GM23248 (cell line): ENCODE measurements at regions not wholly inside any gene's neighbourhood (a gene's known extent, or its start where the extent isn't known, plus 50 kb on each side); places are given as distances from the start of the nearest gene placed in this dataset.

Experiments
- DNase-seq: peaks from one replicate; pipeline ENCODE4 v3.0.0-alpha.2; 2015
- H2AFZ ChIP-seq: fragments of 200-600 bp; sonication (generic); 2 replicates; pipeline ENCODE4 v1.6.1; 2016; ENCODE audit warnings: antibody characterized with exemption
- H3F3A ChIP-seq: fragments of 200-600 bp; sonication (generic); 2 replicates; pipeline ENCODE4 v1.6.1; 2016; ENCODE audit warnings: mild to moderate bottlenecking, antibody characterized with exemption, mixed run types; ENCODE audit not compliant: insufficient read depth
- H3K27ac ChIP-seq: fragments of 200-600 bp; sonication (generic); 2 replicates; pipeline ENCODE4 v1.5.1; 2016; ENCODE audit warnings: mild to moderate bottlenecking
- H3K27me3 ChIP-seq: fragments of 200-600 bp; sonication (generic); replicated peaks from 2 replicates; pipeline ENCODE4 v1.6.1; 2016; ENCODE audit warnings: mild to moderate bottlenecking; ENCODE audit not compliant: insufficient read depth
- H3K36me3 ChIP-seq: fragments of 200-600 bp; sonication (generic); 2 replicates; pipeline ENCODE4 v1.6.1; 2016; ENCODE audit warnings: low read depth, mild to moderate bottlenecking
- H3K4me1 ChIP-seq: fragments of 200-600 bp; sonication (generic); 2 replicates; pipeline ENCODE4 v1.6.1; 2016; ENCODE audit warnings: mild to moderate bottlenecking; ENCODE audit not compliant: insufficient read depth
- H3K4me2 ChIP-seq: fragments of 200-600 bp; sonication (generic); one replicate; pipeline ENCODE4 v1.6.1; 2016; ENCODE audit warnings: mild to moderate bottlenecking; ENCODE audit not compliant: unreplicated experiment
- H3K4me3 ChIP-seq: fragments of 200-600 bp; sonication (generic); 2 replicates; pipeline ENCODE4 v1.5.1; 2016; ENCODE audit warnings: mild to moderate bottlenecking
- H3K79me2 ChIP-seq: fragments of 200-600 bp; sonication (generic); 2 replicates; pipeline ENCODE4 v1.6.1; 2016; ENCODE audit warnings: mild to moderate bottlenecking; ENCODE audit not compliant: insufficient read depth
- H3K9ac ChIP-seq: fragments of 200-600 bp; sonication (generic); 2 replicates; pipeline ENCODE4 v1.6.1; 2016; ENCODE audit warnings: mild to moderate bottlenecking
- H3K9me2 ChIP-seq: fragments of 200-600 bp; sonication (generic); 2 replicates; pipeline ENCODE4 v1.6.1; 2016; ENCODE audit warnings: mixed run types, mild to moderate bottlenecking, moderate library complexity; ENCODE audit not compliant: insufficient read depth
- H3K9me3 ChIP-seq: fragments of 200-600 bp; sonication (generic); one replicate; pipeline ENCODE4 v1.6.1; 2017; ENCODE audit warnings: low read depth
- H4K20me1 ChIP-seq: fragments of 200-600 bp; sonication (generic); 2 replicates; pipeline ENCODE4 v1.6.0; 2016; ENCODE audit not compliant: insufficient read depth
- EZH2 ChIP-seq: fragments of 200-600 bp; sonication (generic); IDR thresholded peaks from 2 replicates; pipeline ENCODE4 v1.6.1; 2018; ENCODE audit warnings: antibody characterized with exemption, mild to moderate bottlenecking; ENCODE audit not compliant: insufficient read depth, poor library complexity, severe bottlenecking
- EZH2phosphoT487 ChIP-seq: fragments of 200-600 bp; sonication (generic); IDR thresholded peaks from 2 replicates; pipeline ENCODE4 v1.6.1; 2018; ENCODE audit warnings: antibody characterized with exemption, moderate library complexity, mild to moderate bottlenecking, low read depth; ENCODE audit not compliant: insufficient read depth
- WGBS, 2 experiments: methylation state at CpG; one replicate each; pipeline ENCODE4 v1.1.6; 2015 to 2017; ENCODE audit warnings: low lambda C conversion rate in 2 of 2, low coverage in 1 of 2; ENCODE audit errors: missing lambda C conversion rate in 2 of 2; 5-methylcytosine and 5-hydroxymethylcytosine counted together
- in situ Hi-C: fragments of 300-500 bp; cut with MboI; formaldehyde crosslinking; loops from 2 replicates; pipeline ENCODE4 v1.15.0; 2020

DNA sequence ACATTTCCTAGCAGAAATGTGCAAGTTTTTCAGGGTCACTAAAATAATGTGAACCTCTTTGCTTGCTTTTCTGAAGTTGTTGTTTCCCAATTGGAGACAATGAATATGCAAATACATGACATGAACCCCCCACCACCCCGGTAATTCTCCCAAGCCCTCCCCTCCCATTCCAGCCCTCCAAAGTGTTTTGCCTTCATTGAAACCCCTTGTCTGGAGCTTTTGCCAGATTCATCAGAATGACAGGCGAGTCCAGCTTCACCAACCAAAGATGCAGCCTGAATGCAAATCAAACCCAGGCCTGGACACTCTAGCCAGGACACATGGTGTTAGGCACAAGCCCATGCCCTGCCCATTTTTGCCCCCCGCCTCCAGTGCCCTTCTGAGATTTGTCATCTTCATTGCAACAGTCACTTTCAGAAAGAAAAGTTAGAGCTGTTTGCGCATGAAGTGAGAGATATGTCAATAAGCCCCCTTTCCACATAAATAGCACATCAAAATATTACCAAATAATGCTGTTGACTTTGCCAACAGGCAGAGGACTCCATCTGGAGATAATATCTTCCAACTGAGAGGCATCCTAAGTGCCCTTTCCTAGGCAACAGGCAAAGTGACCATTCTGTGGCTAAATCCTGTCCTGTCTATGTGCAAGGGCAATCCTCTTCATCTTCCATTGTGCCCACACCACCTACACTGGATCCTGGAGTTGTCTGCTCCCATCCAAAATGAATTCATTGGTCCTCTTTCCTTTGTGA, 145.6 kb upstream of the NFIA start:
- Histone ChIP-seq H3F3A (no peaks in the 10 kb centered on the region), H3K27ac (no peak overlapping the region), H3K27me3 (no peaks in the 10 kb centered on the region; the same call in 1 of the 2 replicates), H3K4me1 (no peaks in the 10 kb centered on the region), H3K9me3 (no peaks in the 10 kb centered on the region), H4K20me1 (no peaks in the 10 kb centered on the region), H3K9me2 (no peaks in the 10 kb centered on the region), H2AFZ (no peak overlapping the region), H3K79me2 (no peaks in the 10 kb centered on the region), H3K4me3 (no peak overlapping the region), H3K4me2 (no peak overlapping the region), H3K36me3 (no peaks in the 10 kb centered on the region), H3K9ac (no peak overlapping the region)
- in situ Hi-C loops = no loop called here
- TF ChIP-seq EZH2phosphoT487 = no peak
- TF ChIP-seq EZH2 = no peak
- no peak for DNase-seq
- WGBS, 2 experiments = 14 to 29% methylated on average over 4 of the region's 4 CpGs

DNA sequence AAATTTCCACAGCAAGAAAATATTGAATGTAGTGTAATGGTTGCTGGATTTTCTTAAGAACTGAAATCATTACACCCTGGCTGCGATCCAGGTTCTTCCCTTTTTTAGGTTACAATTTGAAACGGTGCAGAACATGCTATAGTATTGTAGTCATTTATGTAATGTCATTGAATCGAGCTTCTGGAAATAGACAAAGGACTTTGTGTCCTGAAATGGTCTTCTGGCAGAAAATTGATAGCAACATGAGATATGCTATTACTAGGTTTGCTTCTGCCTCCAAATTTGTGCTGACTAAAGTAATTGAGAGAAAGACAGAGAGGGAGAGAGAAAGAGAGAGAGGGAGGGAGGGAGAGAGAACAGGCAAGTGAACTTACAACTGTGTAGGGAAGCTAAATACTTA, 146.2 kb upstream of the NFIA start:
- no peak for DNase-seq
- Histone ChIP-seq H3K4me3 (no peak overlapping the region), H3K9me3 (no peaks in the 10 kb centered on the region), H3K9me2 (no peaks in the 10 kb centered on the region), H4K20me1 (no peaks in the 10 kb centered on the region), H3K36me3 (no peaks in the 10 kb centered on the region), H3K4me1 (no peaks in the 10 kb centered on the region), H3K27ac (no peak overlapping the region), H3K27me3 (no peaks in the 10 kb centered on the region; the same call in 1 of the 2 replicates), H3K79me2 (no peaks in the 10 kb centered on the region), H3K4me2 (no peak overlapping the region), H3F3A (no peaks in the 10 kb centered on the region), H2AFZ (no peak overlapping the region), H3K9ac (no peak overlapping the region)
- WGBS, 2 experiments = 2 to 6% methylated on average over 3 of the region's 3 CpGs
- TF ChIP-seq EZH2phosphoT487 (no peak), EZH2 (no peak)
- in situ Hi-C loops = no loop called here

- WGBS, 2 experiments = 0 to 8% methylated on average over 1 of the region's 1 CpG
- Histone ChIP-seq H3K27ac (no peak overlapping the region), H3K36me3 (no peaks in the 10 kb centered on the region), H3K27me3 (no peaks in the 10 kb centered on the region), H4K20me1 (no peaks in the 10 kb centered on the region), H3K4me1 (no peaks in the 10 kb centered on the region), H3K9ac (no peak overlapping the region), H3F3A (no peaks in the 10 kb centered on the region), H3K9me2 (no peaks in the 10 kb centered on the region), H3K9me3 (no peaks in the 10 kb centered on the region), H3K4me2 (no peak overlapping the region), H2AFZ (no peak overlapping the region), H3K4me3 (no peak overlapping the region), H3K79me2 (no peaks in the 10 kb centered on the region)
- TF ChIP-seq EZH2phosphoT487 = no peak
- TF ChIP-seq EZH2 = no peak
- in situ Hi-C loops = no loop called here
- DNase-seq = no peak
Measured at GRCh38 chr1:60935599-60936110, 146.7 kb upstream of the NFIA start.

DNA sequence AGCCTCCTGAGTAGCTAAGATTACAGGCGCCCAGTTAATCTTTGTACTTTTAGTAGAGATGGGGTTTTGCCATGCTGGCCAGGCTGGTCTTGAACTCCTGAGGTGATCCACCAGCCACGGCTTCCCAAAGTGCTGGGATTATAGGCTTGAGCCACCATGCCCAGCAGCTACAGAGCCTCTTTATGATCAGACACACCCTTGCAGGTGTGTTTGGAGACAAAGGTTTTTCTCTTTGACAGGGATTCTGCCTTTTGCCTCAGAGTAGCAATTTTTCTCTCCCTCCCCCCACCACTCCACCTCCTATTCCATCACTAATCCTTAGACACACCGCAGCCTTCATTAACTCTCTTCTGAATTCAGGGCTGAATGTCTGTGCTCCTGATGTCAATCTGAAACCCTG, 152.2 kb upstream of the NFIA start:
- in situ Hi-C loops = no loop called here
- H3K9me3 ChIP-seq = no peaks in the 10 kb centered on the region
- no peaks in the 10 kb centered on the region for H3K9me2 ChIP-seq
- H2AFZ ChIP-seq = no peak overlapping the region
- 75 to 84% methylated on average over 3 of the region's 3 CpGs for WGBS, 2 experiments
- H3K9ac ChIP-seq = no peak overlapping the region
- H3K4me2 ChIP-seq = no peak overlapping the region
- TF ChIP-seq EZH2 = no peak
- no peak for TF ChIP-seq EZH2phosphoT487
- no peaks in the 10 kb centered on the region for H4K20me1 ChIP-seq
- no peak overlapping the region for H3K4me3 ChIP-seq
- no peaks in the 10 kb centered on the region for H3K79me2 ChIP-seq
- no peak overlapping the region for H3K27ac ChIP-seq
- no peaks in the 10 kb centered on the region for H3F3A ChIP-seq
- no peak for DNase-seq
- H3K27me3 ChIP-seq = no peaks in the 10 kb centered on the region; the same call in 1 of the 2 replicates
- H3K4me1 ChIP-seq = no peaks in the 10 kb centered on the region
- H3K36me3 ChIP-seq = no peaks in the 10 kb centered on the region
